Hepatocyte (in vitro differentiated cells): ENCODE measurements at regions not wholly inside any gene's neighbourhood (a gene's known extent, or its start where the extent isn't known, plus 50 kb on each side); places are given as distances from the start of the nearest gene placed in this dataset.

Experiments
- DNase-seq: peaks from one replicate; pipeline ENCODE4 v3.0.0-alpha.2; 2016; ENCODE audit warnings: low spot score
- H2AFZ ChIP-seq: fragments of 200-600 bp; sonication (generic); 2 replicates; pipeline ENCODE4 v1.6.0; 2016; ENCODE audit warnings: antibody characterized with exemption, mild to moderate bottlenecking
- H3K27ac ChIP-seq: fragments of 200-600 bp; sonication (generic); 2 replicates; pipeline ENCODE4 v1.5.1; 2016; ENCODE audit warnings: mild to moderate bottlenecking
- H3K27me3 ChIP-seq: fragments of 200-600 bp; sonication (generic); 2 replicates; pipeline ENCODE4 v1.6.1; 2016
- H3K36me3 ChIP-seq: fragments of 200-600 bp; sonication (generic); replicated peaks from 2 replicates; pipeline ENCODE4 v1.5.1; 2016; ENCODE audit warnings: low read depth; ENCODE audit not compliant: insufficient read depth
- H3K4me1 ChIP-seq: fragments of 200-600 bp; sonication (generic); 2 replicates; pipeline ENCODE4 v1.5.1; 2016; ENCODE audit warnings: mild to moderate bottlenecking, moderate library complexity; ENCODE audit not compliant: insufficient read depth
- H3K4me2 ChIP-seq: fragments of 200-600 bp; sonication (generic); 2 replicates; pipeline ENCODE4 v1.6.0; 2016
- H3K4me3 ChIP-seq: fragments of 200-600 bp; sonication (generic); 2 replicates; pipeline ENCODE4 v1.5.1; 2016; ENCODE audit warnings: mild to moderate bottlenecking
- H3K79me2 ChIP-seq: fragments of 200-600 bp; sonication (generic); 2 replicates; pipeline ENCODE4 v1.6.0; 2017; ENCODE audit warnings: mild to moderate bottlenecking
- H3K9me2 ChIP-seq: fragments of 200-600 bp; sonication (generic); replicated peaks from 2 replicates; pipeline ENCODE4 v1.6.0; 2017; ENCODE audit warnings: mild to moderate bottlenecking; ENCODE audit not compliant: insufficient read depth
- H3K9me3 ChIP-seq: fragments of 200-600 bp; sonication (generic); 2 replicates; pipeline ENCODE4 v1.5.1; 2016; ENCODE audit warnings: low read depth, mild to moderate bottlenecking
- H4K20me1 ChIP-seq: fragments of 200-600 bp; sonication (generic); 2 replicates; pipeline ENCODE4 v1.6.0; 2016; ENCODE audit warnings: mild to moderate bottlenecking; ENCODE audit not compliant: insufficient read depth, poor library complexity, severe bottlenecking
- EZH2 ChIP-seq: fragments of 200-600 bp; sonication (generic); IDR thresholded peaks from 2 replicates; pipeline ENCODE4 v1.6.1; 2016; ENCODE audit warnings: antibody characterized with exemption, mild to moderate bottlenecking, borderline replicate concordance
- EZH2phosphoT487 ChIP-seq: fragments of 200-600 bp; sonication (generic); IDR thresholded peaks from one replicate; pipeline ENCODE4 v1.6.1; 2018; ENCODE audit warnings: antibody characterized with exemption, mild to moderate bottlenecking, low read depth, moderate library complexity; ENCODE audit not compliant: unreplicated experiment, severe bottlenecking
- WGBS: methylation state at CpG from one replicate; pipeline ENCODE4 v1.1.6; 2016; ENCODE audit warnings: low lambda C conversion rate; ENCODE audit errors: missing lambda C conversion rate; 5-methylcytosine and 5-hydroxymethylcytosine counted together
- TF ChIP-seq, protein P1 (sequence below): fragments of 200-600 bp; sonication (generic); IDR thresholded peaks from 2 replicates; pipeline ENCODE4 v1.5.1; 2016; ENCODE audit warnings: antibody characterized with exemption, mild to moderate bottlenecking; ENCODE audit not compliant: poor library complexity

DNA sequence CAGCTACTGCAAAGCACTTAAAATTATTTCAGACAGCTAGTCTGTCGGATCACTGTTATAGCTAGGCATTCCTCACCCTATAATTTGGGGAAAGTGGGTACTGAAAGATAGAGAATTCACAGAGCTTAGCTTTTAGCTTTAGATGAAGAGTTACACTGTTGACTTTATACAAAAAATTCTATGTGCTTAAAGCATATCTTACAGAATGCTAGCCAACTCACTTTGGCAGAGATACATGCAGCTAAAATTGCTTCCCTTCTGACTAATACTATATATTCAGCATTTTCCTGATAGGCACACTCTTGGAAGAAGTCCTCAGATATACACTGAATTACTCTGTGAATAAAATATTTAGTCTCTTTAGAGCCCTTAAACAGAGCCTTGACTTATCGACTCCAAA is 353.5 kb upstream of the STEAP1 start:
- Histone ChIP-seq H2AFZ (no peak overlapping the region), H3K27ac (no peak overlapping the region), H3K9me3 (no peaks in the 10 kb centered on the region), H3K4me1 (no peaks in the 10 kb centered on the region), H3K36me3 (no peaks in the 10 kb centered on the region), H3K9me2 (no peaks in the 10 kb centered on the region), H3K79me2 (no peaks in the 10 kb centered on the region), H4K20me1 (no peaks in the 10 kb centered on the region), H3K27me3 (no peaks in the 10 kb centered on the region), H3K4me2 (no peak overlapping the region), H3K4me3 (no peak overlapping the region)
- TF ChIP-seq EZH2phosphoT487 (no peak), EZH2 (no peak)
- TF ChIP-seq, protein P1, sequence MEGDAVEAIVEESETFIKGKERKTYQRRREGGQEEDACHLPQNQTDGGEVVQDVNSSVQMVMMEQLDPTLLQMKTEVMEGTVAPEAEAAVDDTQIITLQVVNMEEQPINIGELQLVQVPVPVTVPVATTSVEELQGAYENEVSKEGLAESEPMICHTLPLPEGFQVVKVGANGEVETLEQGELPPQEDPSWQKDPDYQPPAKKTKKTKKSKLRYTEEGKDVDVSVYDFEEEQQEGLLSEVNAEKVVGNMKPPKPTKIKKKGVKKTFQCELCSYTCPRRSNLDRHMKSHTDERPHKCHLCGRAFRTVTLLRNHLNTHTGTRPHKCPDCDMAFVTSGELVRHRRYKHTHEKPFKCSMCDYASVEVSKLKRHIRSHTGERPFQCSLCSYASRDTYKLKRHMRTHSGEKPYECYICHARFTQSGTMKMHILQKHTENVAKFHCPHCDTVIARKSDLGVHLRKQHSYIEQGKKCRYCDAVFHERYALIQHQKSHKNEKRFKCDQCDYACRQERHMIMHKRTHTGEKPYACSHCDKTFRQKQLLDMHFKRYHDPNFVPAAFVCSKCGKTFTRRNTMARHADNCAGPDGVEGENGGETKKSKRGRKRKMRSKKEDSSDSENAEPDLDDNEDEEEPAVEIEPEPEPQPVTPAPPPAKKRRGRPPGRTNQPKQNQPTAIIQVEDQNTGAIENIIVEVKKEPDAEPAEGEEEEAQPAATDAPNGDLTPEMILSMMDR, result no peak
- DNase-seq, result no peak
- 85% methylated on average over 2 of the region's 2 CpGs for WGBS

DNA sequence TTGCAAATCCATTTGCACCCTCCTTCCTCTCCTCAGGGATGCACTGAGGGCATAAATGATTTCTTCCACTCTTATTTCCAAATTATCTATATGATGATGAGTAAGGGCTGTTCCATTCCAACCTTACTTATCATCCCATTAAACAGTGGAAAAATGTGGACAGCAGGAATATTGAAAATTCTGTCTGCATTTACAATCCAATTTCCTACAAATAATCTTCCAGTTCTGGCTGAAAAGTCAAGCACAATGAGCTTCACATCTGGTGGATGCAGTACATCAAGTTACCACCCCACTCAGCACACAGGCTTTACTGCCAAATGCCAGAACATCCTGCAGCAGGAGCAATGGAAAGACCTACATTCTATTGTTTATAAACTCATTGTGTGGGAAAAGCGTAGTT is 345.0 kb upstream of the STEAP1 start:
- 69% methylated on average over 1 of the region's 1 CpG for WGBS
- Histone ChIP-seq H2AFZ (no peak overlapping the region), H3K27me3 (no peaks in the 10 kb centered on the region), H3K9me2 (no peaks in the 10 kb centered on the region), H3K36me3 (no peaks in the 10 kb centered on the region), H4K20me1 (no peaks in the 10 kb centered on the region), H3K4me1 (no peaks in the 10 kb centered on the region), H3K27ac (no peak overlapping the region), H3K79me2 (no peaks in the 10 kb centered on the region), H3K9me3 (no peaks in the 10 kb centered on the region), H3K4me2 (no peak overlapping the region), H3K4me3 (no peak overlapping the region)
- TF ChIP-seq EZH2phosphoT487 (no peak), EZH2 (no peak)
- TF ChIP-seq, protein P1, result no peak
- no peak for DNase-seq

DNA sequence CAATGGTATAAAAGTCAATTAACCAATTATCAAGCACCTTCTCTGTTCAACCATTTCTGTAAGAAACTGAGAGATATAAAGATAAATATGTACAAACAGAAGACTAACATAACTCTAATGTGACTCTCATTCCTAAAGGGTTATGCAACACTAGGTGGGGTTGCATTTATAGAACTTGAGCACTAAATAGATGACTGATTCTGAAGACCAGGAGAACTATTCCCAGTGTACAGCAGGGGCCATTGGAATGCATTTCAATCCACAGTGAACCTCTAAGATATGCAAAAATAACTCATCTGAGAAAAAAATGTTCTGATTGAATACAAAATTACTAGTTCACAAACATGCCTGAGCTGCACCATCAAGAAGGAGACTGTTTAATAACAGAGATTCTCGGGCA is 341.2 kb upstream of the STEAP1 start:
- Histone ChIP-seq H3K4me2 (no peak overlapping the region), H3K9me2 (no peaks in the 10 kb centered on the region), H3K36me3 (no peaks in the 10 kb centered on the region), H3K4me1 (no peaks in the 10 kb centered on the region), H3K79me2 (no peaks in the 10 kb centered on the region), H3K4me3 (no peak overlapping the region), H3K27ac (no peak overlapping the region), H2AFZ (no peak overlapping the region), H3K9me3 (no peaks in the 10 kb centered on the region), H3K27me3 (no peaks in the 10 kb centered on the region), H4K20me1 (no peaks in the 10 kb centered on the region)
- WGBS, result 87% methylated on average over 1 of the region's 1 CpG
- TF ChIP-seq, protein P1, result no peak
- TF ChIP-seq EZH2phosphoT487 (no peak), EZH2 (no peak)
- no peak for DNase-seq

DNA sequence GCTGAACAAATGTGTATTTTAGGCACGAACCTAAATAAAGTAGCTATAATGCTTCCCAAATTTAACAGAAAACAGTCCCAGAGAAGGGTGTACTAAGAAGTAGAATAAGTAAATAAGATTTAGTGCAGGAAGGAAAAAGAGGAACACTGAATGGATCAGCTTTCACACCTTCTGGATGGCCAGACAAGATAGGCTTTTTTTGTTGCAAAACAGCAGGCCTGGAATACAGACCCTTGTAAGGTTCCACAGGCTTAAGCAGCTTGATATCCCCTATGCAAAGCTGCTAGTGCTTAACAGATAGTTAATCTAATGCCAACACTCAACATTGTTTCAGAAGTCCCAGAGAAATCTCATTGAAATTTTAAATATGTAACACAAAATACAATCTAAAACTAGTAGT is 328.1 kb upstream of the STEAP1 start:
- H3K36me3 ChIP-seq, result no peaks in the 10 kb centered on the region
- H3K4me3 ChIP-seq, result no peak overlapping the region
- no peak overlapping the region for H2AFZ ChIP-seq
- H3K27me3 ChIP-seq, result no peaks in the 10 kb centered on the region
- no peaks in the 10 kb centered on the region for H3K9me3 ChIP-seq
- no peak overlapping the region for H3K4me2 ChIP-seq
- TF ChIP-seq, protein P1, result no peak
- no peak for TF ChIP-seq EZH2
- no peak for TF ChIP-seq EZH2phosphoT487
- no peak overlapping the region for H3K27ac ChIP-seq
- DNase-seq, result no peak
- no peaks in the 10 kb centered on the region for H4K20me1 ChIP-seq
- H3K4me1 ChIP-seq, result no peaks in the 10 kb centered on the region
- H3K9me2 ChIP-seq, result no peaks in the 10 kb centered on the region
- no peaks in the 10 kb centered on the region for H3K79me2 ChIP-seq
- WGBS, result 67% methylated on average over 1 of the region's 1 CpG
